A673 (cell line): ENCODE measurements at regions not wholly inside any gene's neighbourhood (a gene's known extent, or its start where the extent isn't known, plus 50 kb on each side); places are given as distances from the start of the nearest gene placed in this dataset.

Source experiments
- CTCF ChIP-seq: fragments of 300-800, 200-600 bp; sonication (generic); conservative IDR thresholded peaks from 2 replicates; pipeline ENCODE4 v1.5.1; 2017; ENCODE audit warnings: low read depth, mild to moderate bottlenecking, antibody characterized with exemption, low read length, moderate library complexity, mixed read lengths
- EZH2 ChIP-seq: fragments of 200-600 bp; sonication (generic); IDR thresholded peaks from 2 replicates; pipeline ENCODE4 v1.6.1; 2017; ENCODE audit warnings: borderline replicate concordance, low read depth, mild to moderate bottlenecking, mixed read lengths, antibody characterized with exemption, low read length; ENCODE audit not compliant: poor library complexity, severe bottlenecking

DNA sequence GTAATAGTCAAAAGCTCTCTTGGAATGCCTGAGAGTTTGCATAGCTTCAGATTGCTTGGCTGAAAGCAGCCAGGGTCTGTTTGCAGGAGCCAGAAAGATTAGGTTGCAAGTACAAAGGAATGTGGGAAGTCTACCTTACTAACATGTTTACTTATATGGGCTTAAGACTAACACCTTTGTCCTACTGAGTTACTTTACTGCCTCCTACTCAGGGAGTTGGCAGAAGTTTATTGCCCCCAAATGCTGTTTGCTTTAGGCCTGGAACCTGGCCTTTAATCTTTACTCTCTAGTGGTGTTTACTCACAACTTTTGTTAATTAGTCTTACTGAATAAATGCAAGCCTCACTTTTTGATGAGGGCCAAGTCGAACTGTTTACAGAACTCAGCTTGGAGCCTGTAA is 219.4 kb upstream of the ZC4H2 start:
- TF ChIP-seq EZH2: no peak
- no peak for TF ChIP-seq CTCF
